GM19035 (cell line): ENCODE measurements at regions not wholly inside any gene's neighbourhood (a gene's known extent, or its start where the extent isn't known, plus 50 kb on each side); places are given as distances from the start of the nearest gene placed in this dataset.

Source experiments
- ATAC-seq: cut with Tn5 transposase; IDR thresholded peaks from one replicate; pipeline ENCODE4 v1.9.1; 2021; ENCODE audit not compliant: unreplicated experiment

DNA sequence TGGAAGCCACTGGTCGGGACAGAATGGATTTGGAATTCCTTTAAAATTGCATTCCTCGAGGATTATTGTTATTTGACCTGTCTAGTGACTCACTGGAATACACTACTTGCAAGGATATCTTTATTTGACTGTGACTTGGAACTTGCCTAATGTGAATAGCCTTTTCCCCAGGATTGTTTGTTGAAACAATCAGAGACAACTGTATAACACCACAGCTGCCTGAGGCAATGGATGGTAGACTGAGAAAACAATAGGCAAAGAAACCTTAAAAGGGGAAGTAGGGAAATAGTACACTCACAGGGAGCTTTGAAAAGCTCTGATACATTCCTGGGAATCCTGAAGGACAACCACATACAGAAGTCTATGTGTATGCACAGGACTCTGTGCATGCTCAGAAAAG lies 465.3 kb downstream of the BMP2 start:
- ATAC-seq = no peak

DNA sequence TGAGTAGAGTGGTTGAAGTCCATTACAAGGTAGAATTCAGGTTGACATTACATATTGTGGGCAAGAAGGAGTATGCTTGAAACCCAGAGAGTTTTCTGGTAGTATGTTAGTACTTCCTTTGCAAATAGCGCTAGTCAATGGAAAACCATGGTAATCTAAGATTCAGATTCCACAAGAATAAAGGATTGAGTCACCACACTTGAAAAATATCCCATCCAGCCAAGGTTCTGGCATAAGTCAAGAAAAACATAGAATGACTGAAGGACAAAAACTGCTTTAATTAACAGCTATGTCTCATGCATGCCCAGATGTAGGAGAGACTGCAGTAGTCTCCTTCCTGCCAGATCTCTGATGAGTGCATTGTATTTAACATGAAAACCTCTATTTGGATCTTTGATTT lies 469.8 kb downstream of the BMP2 start:
- ATAC-seq = no peak

DNA sequence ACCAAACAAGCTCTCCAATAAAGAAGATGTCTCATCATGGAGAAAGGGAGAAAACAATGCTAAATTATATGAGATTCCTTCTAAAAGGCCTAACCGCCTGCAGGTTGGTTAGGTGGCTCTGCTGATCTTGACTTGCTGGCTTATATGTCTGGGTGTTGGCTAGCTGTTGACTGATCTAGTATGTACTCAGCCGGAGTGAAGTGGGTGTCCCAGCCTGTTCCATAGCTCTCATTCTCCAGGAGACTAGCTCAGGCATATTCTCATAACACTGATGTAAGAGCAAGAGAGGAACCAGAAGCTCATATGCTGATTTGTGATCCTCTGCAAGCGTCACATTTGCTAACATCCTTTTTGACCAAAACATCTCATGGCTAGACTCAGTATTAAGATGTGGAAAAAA lies 473.0 kb downstream of the BMP2 start:
- ATAC-seq = no peak

DNA sequence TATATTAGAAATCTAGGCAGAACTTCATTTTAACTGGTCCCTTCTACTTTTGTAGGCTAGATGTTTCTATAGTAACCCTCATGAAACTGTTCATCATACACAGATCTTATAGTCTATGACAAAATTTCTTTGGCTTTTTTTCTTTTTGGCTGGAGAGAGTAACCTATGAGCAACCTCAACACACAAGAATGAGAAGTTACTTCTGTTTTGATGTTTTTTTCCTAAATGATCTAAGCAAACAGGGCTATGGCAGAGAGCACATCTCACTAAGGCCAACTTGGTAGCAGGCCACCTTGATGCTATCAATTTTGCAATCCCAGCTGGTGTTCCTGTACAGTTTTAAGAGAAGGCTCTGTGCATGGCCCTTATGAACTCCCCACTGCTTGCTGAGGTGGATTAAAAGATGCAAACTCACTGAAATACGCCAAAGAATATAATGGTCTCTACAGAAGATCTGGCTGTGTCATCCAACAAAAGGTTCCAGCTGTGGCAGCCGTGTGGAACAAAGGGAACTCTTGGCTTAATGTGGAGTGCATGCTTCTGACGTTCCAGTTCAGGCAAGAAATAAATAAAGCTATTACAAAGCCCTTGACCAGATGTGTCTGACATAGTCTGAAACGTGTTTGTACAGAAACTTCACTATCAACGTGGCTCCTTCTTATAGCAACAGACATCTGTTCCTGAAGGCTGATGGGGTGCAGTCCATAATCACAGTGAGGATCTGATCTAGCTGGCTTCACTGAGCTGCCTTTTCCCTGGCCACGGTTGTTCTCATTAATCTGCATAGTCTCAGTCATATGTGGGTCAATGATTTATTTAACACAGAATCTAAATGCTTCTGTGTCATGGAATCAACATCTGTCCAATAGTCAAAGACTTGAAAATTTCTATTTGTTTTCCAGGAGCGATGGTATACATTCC lies 481.1 kb downstream of the BMP2 start:
- no peak for ATAC-seq

DNA sequence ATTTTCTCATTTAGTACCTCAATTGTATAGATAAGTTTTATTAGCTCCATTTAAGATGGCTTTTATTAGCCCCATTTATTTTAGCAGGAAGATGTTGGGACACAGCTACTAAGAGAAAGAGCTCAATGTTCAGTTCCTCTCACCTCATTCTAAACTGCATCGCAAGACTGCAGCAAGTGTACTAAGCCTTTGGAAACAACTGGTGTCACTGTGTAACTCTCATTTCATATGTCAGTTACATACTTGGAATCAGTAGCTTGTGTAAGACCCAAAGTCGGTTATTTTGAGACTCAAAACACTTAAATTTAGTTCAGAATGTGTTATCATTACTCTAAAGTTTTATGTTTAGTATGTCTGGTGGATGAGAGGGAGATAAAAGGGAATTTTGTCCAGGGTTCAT lies 482.9 kb downstream of the BMP2 start:
- ATAC-seq = no peak

DNA sequence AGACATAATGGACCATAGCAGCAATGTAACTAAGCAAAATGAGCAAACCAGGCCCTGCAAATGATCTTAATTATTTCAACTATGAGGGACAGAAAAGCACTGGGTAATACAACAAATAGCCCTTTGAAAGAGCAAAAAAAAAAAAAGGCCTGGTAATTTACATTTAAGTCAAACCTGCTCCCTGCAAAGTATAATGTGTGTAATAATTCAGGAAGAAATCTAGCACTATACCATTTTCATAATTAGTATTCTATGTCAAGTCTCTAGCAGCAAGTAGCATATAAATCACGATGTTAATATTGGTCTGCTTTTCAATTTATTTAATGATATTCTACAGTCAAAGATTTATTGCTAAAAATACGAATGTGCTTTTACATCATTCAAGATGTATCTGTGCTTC lies 489.6 kb downstream of the BMP2 start:
- no peak for ATAC-seq

DNA sequence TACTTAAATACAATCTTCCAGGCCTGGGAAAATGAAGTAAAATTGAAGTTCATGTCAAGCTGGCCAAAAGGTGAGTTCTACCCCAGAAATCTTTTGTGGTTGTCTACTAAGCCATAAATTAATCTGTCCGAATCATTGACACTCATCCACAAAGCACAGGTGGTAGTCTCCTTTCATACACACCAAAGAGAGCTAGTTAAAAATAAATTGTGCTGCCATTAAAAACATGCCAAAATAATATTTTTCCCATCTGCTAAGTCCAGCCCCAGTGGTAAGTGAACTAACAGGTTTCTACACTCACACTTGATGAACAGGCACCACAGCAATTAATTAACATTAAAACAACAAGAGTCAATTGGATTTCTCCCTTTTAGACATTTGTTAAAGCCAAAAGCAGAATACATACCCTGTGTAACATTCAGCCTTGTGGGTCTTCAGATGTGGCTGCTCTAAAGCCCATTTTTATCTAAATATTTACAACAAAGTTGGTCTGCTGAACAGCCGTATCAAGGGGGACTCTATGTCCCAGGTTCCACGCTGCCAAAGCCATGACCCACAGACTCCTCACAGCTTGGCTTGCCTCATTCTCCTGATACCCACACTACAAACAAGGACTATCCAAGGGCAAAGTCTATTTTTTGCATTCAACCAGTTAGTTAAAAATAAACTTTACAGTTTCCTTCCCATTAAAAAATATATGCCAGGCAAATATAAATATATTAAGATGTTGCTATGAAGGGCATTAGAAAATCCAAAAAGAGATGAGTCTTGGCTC lies 490.4 kb downstream of the BMP2 start:
- no peak for ATAC-seq

DNA sequence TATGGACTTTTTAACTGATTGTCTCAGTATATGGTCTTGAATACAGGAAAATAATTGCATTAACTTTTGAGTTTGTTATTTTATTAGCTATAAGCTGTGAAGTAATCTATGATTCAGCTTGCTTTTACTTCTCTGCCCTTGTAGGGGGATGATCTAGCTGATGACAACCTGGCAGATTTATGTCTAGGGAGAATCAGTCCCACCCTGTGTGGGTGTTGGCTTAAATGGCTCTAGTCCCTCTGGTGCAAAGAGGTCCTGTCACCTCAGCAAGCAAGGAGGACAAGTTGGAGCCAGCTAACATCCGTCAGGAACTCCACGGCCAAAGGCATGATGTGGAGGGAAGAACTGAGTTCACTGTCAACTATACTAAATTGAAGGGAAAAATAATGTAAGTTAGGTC lies 495.3 kb downstream of the BMP2 start:
- ATAC-seq = no peak

DNA sequence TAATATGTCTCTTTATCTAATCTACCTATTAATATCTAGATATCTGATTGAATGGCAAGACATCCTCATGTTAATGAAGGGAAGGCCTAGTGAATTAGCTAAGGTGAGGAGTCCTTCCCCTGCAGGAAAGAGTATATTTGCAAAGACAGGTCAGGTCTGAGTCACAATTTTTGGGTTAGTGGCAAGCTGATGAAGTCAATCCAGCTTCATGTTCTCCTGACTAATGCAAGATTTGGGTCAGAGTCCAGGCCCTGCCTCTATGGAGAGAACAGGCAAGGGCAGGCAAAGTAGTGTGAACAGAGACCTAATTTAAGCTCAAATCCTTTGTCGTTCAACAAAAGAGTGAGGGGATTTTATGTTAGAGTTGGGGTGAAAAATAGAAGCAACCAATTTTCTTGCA lies 496.7 kb downstream of the BMP2 start:
- no peak for ATAC-seq

DNA sequence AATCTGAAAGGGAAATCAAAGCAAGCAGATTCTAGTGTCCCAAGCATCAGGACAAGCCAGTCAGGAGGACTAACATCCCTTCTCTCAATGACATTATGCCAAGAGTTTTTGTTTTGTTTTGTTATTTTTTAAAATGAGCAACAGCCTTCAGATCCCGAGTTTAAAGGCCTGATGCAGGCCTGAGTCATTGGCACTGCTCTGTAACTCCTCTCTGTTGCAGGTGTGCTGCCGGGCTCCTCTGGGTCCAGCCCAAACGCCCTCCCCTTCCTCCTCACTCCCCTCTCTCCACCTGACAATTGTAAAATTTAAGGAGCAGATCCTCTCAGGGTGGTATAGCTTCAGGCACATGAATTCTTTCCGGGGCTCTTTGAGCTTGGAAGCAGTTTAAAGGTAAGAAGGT lies 502.0 kb downstream of the BMP2 start:
- ATAC-seq = no peak

DNA sequence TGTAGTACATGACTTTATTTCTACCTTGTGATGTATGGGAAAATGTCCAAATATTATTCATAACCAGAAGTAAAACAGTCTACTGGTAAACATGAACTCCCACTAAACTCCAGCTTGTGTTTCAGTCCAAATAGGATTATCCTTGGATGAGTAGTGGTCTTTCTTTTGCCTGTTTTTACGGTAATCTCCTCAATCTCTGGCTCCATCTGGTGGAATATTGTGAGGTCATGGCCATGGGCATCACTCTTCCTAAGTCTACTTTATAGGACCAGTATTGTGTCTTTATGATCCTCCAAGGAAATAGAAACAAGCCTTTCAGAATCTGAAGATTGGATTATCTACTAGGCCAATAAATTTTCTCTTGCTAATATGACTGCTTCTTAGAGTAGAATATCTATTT lies 505.0 kb downstream of the BMP2 start:
- no peak for ATAC-seq

DNA sequence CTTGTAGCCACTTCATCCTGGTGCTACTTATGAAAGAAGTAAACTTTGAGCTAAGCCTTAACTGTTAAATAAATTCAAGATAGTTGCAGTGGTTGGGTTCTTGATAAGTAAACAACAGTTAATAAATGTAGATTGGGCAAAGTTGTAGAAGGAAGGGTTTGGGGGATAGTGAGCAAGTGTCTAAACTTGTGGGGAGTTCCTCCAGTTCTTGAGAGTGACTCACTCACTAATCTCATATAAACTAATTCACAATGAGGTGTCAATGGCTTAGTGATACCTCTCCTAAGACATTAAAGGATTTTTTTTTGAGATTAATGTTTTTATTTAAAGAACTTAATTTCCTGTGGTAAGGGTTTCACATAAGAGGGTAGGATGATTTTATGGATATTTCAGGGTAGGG lies 507.4 kb downstream of the BMP2 start:
- ATAC-seq = no peak

DNA sequence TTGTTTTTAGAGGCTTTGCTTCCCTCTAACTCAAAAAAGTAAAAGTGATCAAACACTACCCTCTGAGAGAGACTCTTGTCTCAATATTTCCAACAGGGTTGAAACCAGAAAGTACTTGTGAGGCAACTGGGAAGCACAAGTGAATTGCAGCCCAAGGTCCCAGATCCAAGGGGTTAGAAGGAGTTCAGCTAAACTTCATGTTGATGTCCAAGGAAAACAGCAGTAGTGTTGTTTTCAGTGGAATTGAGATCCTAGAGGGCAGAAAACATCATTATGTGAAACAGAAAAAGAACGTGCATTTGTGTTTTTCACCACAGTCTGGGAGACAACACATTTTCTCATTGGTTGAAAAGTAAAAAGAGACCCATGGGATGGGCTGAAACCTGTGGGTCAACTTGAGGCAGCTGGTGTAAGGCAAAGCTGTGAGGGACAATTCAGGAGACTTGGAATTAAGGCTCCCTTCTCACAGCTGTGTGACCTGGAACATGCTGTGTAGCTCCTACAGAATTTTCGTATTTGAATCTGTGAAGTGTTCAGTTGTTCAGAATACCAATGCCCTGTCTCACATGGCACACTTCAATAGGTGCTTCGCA lies 508.3 kb downstream of the BMP2 start:
- ATAC-seq = no peak

DNA sequence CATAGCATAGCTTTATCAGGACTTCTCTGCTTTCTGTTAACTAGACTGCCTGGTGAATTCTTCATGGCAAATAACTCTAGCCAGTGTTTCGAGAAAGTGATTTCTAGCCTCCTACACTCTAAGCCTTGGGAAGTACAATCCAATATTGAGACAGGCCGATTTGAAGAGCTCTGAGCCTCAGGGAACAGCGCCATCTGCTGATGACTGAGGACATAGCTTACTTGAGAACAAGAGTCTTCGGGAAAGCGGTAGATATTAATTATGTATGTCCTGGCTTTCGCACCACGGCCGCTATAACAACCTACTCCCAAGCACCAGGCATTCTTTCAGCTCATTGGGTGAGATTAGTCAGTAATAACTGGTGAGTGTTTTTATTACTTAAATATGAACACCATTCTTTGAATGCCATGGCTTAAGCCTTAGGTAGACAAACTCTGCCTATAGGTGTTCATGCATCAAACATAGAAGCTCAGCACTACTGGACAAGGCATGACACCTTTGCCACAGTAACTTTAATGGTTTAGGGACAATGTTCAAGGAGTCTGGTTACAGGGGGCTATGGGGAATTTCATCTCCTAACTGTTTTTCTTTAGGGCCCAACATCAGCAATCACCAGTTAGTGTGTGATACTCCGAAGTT lies 518.6 kb downstream of the BMP2 start:
- ATAC-seq = peak; percentile 81

DNA sequence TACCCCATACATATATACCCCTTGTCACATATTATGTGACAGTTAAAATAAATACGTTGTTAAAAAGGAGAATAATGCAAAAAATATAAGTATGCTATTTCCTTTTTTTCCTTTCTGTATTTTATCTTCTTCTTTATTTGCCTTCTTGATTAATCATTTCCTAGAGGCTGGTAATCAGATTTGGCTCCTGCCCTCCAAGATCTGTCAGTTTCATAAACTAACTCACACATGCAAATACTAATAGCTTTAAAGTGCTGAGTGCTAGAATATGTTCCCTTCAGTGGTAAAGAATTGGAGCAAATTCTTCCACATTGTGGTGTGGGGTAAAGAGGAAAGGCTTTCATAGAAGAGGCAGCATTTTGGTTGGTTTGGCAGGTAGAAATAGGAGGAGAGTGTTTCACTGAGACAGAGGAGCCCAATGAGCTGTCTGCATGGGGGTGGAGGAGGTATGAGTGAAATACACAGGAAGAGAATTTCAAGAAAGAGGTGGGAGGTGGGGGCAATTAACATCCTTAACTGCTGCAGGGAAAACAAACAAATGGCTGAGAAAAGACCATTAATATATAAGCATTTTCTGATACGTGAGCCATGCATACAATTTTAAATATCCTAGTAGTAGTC lies 523.9 kb downstream of the BMP2 start:
- no peak for ATAC-seq

DNA sequence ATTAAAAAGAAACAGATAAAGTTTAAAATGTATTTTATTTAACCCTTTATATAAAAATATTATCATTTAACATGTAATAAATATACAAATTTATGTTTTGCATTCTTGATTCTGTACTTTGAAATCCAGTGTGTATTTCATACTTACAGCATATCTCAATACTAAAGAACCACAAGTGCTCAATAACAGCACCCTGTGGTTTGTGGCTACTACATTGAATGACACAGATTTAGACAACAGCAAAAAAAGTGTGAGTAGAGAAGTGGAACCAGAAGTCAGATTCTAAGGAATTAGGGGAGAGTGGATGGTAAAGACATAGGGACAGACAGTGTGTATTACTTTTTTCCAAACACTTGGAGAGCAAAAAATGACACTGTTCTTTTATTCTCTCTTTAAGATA lies 524.5 kb downstream of the BMP2 start:
- ATAC-seq = no peak

DNA sequence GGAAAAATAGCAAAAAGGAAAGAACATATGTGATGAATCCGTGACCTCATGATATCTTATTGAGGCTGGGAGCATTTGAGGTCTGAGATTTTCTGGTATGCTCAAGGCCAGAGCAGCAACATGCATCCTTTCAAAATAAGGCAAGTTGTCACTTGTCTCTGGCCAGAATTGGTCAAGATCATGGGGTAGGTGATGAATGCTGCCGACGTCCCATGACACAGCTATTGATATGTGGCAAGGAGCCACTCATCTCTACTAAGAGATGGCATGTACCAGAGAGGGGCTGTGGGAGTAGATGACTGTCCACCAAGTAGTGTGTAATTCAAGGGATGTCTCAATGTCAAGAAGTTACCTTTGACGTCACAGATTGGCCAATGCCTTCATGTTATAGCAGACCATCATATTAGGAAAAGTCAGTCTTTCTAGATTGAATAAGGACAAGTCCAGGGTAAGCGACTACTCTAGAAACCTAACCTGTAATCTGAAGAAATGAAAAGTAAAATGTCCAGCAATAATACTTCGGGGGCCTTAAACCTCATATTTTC lies 527.4 kb downstream of the BMP2 start:
- ATAC-seq = no peak

DNA sequence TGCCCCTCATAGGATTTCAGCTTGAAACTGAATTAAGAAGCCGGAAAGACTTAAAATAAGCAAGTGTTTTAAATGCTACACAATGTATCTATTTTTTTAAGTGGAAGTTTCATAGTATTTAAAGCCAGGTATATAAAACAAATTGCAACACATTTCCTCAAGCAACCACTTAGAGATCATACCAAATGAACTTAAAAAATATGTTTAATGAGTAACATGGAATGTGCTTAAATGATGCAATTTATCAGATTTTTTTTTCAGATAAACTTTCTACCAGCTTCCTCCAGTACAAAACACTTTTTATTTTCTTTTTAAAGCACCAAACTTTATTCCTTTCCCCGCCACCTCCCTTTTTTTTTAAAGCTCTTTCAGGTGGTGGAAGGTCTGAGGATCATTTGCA lies 534.3 kb downstream of the BMP2 start:
- no peak for ATAC-seq

DNA sequence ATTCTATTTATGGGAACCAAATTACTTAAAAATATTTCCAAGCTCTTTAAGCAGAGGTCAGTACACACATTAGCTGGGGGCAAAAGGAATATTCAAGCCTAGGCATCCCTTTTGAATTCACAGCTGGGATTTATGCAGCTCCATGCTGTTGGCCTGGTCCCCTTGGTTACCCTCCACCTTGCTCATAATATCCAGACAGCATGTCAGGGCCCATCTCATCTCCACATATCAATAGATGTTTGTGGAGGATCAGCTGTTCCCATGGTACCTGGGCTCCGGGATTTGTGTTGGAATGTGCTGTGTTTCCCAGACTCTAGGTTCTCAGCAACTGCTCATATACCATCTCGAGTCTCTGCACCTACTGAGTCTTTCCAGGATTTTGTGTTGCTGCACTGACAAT lies 534.8 kb downstream of the BMP2 start:
- no peak for ATAC-seq

DNA sequence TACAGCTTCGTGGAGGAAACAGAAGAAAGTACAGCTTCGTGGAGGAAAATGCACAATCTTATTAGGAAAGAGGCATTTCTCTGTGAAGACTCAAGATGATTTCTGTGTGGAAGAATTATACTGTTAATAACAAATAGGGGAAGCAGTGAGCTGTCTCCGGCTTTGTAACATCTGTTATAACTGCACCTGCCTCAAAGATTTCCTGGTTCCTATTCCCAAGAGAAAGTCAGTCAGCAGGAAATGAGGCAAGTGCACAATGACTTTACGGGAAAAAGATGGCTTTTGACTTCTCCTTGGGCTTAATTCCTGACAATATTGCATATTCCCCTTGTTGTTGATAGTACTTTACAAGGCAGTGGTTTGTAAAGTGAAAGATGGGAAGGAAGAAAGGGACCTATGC lies 538.5 kb downstream of the BMP2 start:
- no peak for ATAC-seq

DNA sequence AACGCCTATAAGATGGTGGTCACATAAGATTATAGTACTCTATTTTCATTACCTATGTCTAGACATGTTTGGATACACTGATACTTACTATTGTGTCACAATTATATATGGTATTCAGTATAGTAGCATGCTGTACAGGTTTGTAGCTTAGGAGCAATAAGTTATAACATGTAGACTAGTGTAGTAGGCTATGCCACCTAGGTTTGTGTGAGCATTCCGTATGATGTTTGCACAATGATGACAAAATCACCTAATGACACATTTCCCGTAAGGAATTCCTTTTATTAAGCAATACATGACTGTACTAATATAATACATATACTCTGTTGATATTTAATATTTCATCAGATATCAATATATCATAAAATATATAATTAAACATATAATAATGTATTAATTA lies 540.7 kb downstream of the BMP2 start:
- no peak for ATAC-seq
